HepG2 (cell line): ENCODE measurements at regions not wholly inside any gene's neighbourhood (a gene's known extent, or its start where the extent isn't known, plus 50 kb on each side); places are given as distances from the start of the nearest gene placed in this dataset.

Experiments used
- ASH2L ChIP-seq: fragments of 300-600, 200-600 bp; sonication (generic); IDR thresholded peaks from 2 replicates; pipeline ENCODE4 v1.7.0; 2017; ENCODE audit warnings: low read depth, mild to moderate bottlenecking, moderate library complexity, mixed read lengths, low read length; ENCODE audit not compliant: insufficient read length
- CBX1 ChIP-seq: IDR thresholded peaks from one replicate; pipeline ENCODE4 v1.6.1; 2016; ENCODE audit warnings: antibody characterized with exemption, low read depth
- EP300 ChIP-seq, 3 experiments: sonication (generic) in 1 of 3; formaldehyde crosslinking in 1 of 3; IDR thresholded peaks; 2 replicates each; pipeline versions ENCODE4 v1.5.1 to v1.6.1; 2011 to 2020; ENCODE audit warnings: low read depth in 2 of 3, low read length in 2 of 3, borderline replicate concordance in 1 of 3, improper control_type of control experiment in 1 of 3, mild to moderate bottlenecking in 1 of 3, missing genetic modification reagents in 1 of 3, moderate library complexity in 1 of 3
- FOSL2 ChIP-seq: sonication (generic); formaldehyde crosslinking; IDR thresholded peaks from 2 replicates; pipeline ENCODE4 v1.4.0; 2020; ENCODE audit warnings: missing genetic modification reagents
- IKZF4 ChIP-seq: sonication (generic); formaldehyde crosslinking; IDR thresholded peaks from 2 replicates; pipeline ENCODE4 v1.5.1; 2020; ENCODE audit warnings: borderline replicate concordance, mild to moderate bottlenecking, low read depth, missing genetic modification reagents; ENCODE audit errors: not compliant biosample characterization
- KAT8 ChIP-seq: IDR thresholded peaks from 2 replicates; pipeline ENCODE4 v1.6.1; 2016; ENCODE audit warnings: missing genetic modification reagents, missing compliant biosample characterization
- NCOA2 ChIP-seq: sonication (generic); formaldehyde crosslinking; IDR thresholded peaks from 2 replicates; pipeline ENCODE4 v1.8.0; 2022; ENCODE audit warnings: inconsistent platforms
- RARA ChIP-seq: IDR thresholded peaks from 2 replicates; pipeline ENCODE4 v1.6.1; 2016; ENCODE audit warnings: missing genetic modification reagents, missing compliant biosample characterization
- RXRB ChIP-seq: IDR thresholded peaks from 2 replicates; pipeline ENCODE4 v1.6.1; 2016; ENCODE audit warnings: borderline replicate concordance, missing genetic modification reagents, missing compliant biosample characterization
- SOX13 ChIP-seq, 3 experiments: fragments of 450-650 bp in 1 of 3; sonication (generic) in 1 of 3; formaldehyde crosslinking in 1 of 3; IDR thresholded peaks in 2 of 3; conservative IDR thresholded peaks in 1 of 3; 2 replicates each; pipeline versions ENCODE4 v1.5.0 to v1.6.1; 2016 to 2020; ENCODE audit warnings: antibody characterized with exemption in 1 of 3, mild to moderate bottlenecking in 1 of 3, missing compliant biosample characterization in 1 of 3, missing genetic modification reagents in 1 of 3, moderate library complexity in 1 of 3
- TCF7 ChIP-seq: sonication (generic); IDR thresholded peaks from 2 replicates; pipeline ENCODE4 v1.6.1; 2016; ENCODE audit warnings: antibody characterized with exemption, low read depth
- TF ChIP-seq, protein P1 (sequence below): IDR thresholded peaks from 2 replicates; pipeline ENCODE4 v1.4.0; 2020; ENCODE audit warnings: mild to moderate bottlenecking, missing genetic modification reagents
- TF ChIP-seq, protein P2 (sequence below): IDR thresholded peaks from 2 replicates; pipeline ENCODE4 v1.6.1; 2012; ENCODE audit warnings: low read depth, low read length, improper control_type of control experiment
- TF ChIP-seq, protein P3 (sequence below): sonication (generic); formaldehyde crosslinking; conservative IDR thresholded peaks from 2 replicates; pipeline ENCODE4 v1.4.0; 2020; ENCODE audit warnings: mild to moderate bottlenecking, missing genetic modification reagents, moderate library complexity
- TF ChIP-seq, protein P4 (sequence below): sonication (generic); formaldehyde crosslinking; IDR thresholded peaks from 2 replicates; pipeline ENCODE4 v1.4.0; 2020; ENCODE audit warnings: missing genetic modification reagents, borderline replicate concordance

DNA sequence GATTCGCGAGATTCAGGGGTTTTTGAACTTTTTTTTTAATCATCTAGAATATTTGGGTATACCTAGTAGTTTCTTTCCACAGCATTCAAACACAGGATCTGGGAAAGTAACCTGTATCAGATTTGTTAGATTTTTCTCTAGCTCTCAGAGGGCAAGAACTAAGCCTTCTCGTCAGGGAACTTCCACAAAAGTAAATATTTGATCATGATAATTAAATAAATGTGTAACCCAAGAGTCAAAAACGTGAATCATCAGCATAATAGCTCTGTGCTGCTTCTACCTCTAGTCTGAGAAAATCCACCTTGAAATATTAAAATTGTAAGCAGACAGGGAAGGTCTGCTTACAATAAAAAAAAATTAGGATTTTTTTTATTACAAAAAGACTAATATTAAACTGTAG lies 225.7 kb upstream of the SPOPL start (continued):
- TF ChIP-seq EP300 (IDR thresholded peaks at IDR 0.05; ENCODE audit: low read depth in 2 of 2, low read length in 2 of 2): peak in 1 of 2 experiments; percentile 67; a peak in 2 of 4 replicates
- TF ChIP-seq EP300 (CRISPR knock-in tag; IDR thresholded peaks at IDR 0.05; ENCODE audit: borderline replicate concordance): no peak
- peak; percentile 39; the same call in 1 of the 2 replicates for TF ChIP-seq RXRB (CRISPR knock-in tag)
- 0 out of 2 replicates have a peak, but pooled peaks have one; percentile 9 for TF ChIP-seq TCF7
- peak; percentile 6 for TF ChIP-seq ASH2L
- no peak for TF ChIP-seq IKZF4 (CRISPR knock-in tag)
- TF ChIP-seq, protein P1, sequence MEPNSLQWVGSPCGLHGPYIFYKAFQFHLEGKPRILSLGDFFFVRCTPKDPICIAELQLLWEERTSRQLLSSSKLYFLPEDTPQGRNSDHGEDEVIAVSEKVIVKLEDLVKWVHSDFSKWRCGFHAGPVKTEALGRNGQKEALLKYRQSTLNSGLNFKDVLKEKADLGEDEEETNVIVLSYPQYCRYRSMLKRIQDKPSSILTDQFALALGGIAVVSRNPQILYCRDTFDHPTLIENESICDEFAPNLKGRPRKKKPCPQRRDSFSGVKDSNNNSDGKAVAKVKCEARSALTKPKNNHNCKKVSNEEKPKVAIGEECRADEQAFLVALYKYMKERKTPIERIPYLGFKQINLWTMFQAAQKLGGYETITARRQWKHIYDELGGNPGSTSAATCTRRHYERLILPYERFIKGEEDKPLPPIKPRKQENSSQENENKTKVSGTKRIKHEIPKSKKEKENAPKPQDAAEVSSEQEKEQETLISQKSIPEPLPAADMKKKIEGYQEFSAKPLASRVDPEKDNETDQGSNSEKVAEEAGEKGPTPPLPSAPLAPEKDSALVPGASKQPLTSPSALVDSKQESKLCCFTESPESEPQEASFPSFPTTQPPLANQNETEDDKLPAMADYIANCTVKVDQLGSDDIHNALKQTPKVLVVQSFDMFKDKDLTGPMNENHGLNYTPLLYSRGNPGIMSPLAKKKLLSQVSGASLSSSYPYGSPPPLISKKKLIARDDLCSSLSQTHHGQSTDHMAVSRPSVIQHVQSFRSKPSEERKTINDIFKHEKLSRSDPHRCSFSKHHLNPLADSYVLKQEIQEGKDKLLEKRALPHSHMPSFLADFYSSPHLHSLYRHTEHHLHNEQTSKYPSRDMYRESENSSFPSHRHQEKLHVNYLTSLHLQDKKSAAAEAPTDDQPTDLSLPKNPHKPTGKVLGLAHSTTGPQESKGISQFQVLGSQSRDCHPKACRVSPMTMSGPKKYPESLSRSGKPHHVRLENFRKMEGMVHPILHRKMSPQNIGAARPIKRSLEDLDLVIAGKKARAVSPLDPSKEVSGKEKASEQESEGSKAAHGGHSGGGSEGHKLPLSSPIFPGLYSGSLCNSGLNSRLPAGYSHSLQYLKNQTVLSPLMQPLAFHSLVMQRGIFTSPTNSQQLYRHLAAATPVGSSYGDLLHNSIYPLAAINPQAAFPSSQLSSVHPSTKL: peak; percentile 63; the same call in 1 of the 2 replicates
- TF ChIP-seq NCOA2 (CRISPR knock-in tag): peak; percentile 46
- peak; percentile 25; the same call in 1 of the 2 replicates for TF ChIP-seq RARA (CRISPR knock-in tag)
- TF ChIP-seq, protein P2, sequence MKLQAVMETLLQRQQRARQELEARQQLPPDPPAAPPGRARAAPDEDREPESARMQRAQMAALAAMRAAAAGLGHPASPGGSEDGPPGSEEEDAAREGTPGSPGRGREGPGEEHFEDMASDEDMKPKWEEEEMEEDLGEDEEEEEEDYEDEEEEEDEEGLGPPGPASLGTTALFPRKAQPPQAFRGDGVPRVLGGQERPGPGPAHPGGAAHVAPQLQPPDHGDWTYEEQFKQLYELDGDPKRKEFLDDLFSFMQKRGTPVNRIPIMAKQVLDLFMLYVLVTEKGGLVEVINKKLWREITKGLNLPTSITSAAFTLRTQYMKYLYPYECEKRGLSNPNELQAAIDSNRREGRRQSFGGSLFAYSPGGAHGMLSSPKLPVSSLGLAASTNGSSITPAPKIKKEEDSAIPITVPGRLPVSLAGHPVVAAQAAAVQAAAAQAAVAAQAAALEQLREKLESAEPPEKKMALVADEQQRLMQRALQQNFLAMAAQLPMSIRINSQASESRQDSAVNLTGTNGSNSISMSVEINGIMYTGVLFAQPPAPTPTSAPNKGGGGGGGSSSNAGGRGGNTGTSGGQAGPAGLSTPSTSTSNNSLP: peak; percentile 89
- no peak for TF ChIP-seq SOX13 (IDR thresholded peaks at IDR 0.05)
- peak in 1 of 2 experiments; percentile 54; a peak in 2 of 4 replicates for TF ChIP-seq SOX13 (CRISPR knock-in tag; conservative IDR thresholded peaks at IDR 0.05 in 1 of 2, IDR thresholded peaks at IDR 0.05 in 1 of 2)
- peak; percentile 17; the same call in 1 of the 2 replicates for TF ChIP-seq KAT8 (CRISPR knock-in tag)
- TF ChIP-seq, protein P3, sequence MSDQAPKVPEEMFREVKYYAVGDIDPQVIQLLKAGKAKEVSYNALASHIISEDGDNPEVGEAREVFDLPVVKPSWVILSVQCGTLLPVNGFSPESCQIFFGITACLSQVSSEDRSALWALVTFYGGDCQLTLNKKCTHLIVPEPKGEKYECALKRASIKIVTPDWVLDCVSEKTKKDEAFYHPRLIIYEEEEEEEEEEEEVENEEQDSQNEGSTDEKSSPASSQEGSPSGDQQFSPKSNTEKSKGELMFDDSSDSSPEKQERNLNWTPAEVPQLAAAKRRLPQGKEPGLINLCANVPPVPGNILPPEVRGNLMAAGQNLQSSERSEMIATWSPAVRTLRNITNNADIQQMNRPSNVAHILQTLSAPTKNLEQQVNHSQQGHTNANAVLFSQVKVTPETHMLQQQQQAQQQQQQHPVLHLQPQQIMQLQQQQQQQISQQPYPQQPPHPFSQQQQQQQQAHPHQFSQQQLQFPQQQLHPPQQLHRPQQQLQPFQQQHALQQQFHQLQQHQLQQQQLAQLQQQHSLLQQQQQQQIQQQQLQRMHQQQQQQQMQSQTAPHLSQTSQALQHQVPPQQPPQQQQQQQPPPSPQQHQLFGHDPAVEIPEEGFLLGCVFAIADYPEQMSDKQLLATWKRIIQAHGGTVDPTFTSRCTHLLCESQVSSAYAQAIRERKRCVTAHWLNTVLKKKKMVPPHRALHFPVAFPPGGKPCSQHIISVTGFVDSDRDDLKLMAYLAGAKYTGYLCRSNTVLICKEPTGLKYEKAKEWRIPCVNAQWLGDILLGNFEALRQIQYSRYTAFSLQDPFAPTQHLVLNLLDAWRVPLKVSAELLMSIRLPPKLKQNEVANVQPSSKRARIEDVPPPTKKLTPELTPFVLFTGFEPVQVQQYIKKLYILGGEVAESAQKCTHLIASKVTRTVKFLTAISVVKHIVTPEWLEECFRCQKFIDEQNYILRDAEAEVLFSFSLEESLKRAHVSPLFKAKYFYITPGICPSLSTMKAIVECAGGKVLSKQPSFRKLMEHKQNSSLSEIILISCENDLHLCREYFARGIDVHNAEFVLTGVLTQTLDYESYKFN (CRISPR knock-in tag): peak; percentile 69; the same call in 1 of the 2 replicates
- TF ChIP-seq, protein P4, sequence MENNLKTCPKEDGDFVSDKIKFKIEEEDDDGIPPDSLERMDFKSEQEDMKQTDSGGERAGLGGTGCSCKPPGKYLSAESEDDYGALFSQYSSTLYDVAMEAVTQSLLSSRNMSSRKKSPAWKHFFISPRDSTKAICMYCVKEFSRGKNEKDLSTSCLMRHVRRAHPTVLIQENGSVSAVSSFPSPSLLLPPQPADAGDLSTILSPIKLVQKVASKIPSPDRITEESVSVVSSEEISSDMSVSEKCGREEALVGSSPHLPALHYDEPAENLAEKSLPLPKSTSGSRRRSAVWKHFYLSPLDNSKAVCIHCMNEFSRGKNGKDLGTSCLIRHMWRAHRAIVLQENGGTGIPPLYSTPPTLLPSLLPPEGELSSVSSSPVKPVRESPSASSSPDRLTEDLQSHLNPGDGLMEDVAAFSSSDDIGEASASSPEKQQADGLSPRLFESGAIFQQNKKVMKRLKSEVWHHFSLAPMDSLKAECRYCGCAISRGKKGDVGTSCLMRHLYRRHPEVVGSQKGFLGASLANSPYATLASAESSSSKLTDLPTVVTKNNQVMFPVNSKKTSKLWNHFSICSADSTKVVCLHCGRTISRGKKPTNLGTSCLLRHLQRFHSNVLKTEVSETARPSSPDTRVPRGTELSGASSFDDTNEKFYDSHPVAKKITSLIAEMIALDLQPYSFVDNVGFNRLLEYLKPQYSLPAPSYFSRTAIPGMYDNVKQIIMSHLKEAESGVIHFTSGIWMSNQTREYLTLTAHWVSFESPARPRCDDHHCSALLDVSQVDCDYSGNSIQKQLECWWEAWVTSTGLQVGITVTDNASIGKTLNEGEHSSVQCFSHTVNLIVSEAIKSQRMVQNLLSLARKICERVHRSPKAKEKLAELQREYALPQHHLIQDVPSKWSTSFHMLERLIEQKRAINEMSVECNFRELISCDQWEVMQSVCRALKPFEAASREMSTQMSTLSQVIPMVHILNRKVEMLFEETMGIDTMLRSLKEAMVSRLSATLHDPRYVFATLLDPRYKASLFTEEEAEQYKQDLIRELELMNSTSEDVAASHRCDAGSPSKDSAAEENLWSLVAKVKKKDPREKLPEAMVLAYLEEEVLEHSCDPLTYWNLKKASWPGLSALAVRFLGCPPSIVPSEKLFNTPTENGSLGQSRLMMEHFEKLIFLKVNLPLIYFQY (CRISPR knock-in tag): no peak
- no peak for TF ChIP-seq CBX1
- TF ChIP-seq FOSL2 (CRISPR knock-in tag): peak; percentile 35; the same call in 1 of the 2 replicates
